Posterior cingulate gyrus (tissue), 11 donors: ENCODE measurements at regions not wholly inside any gene's neighbourhood (a gene's known extent, or its start where the extent isn't known, plus 50 kb on each side); places are given as distances from the start of the nearest gene placed in this dataset.

Experiments used
- DNase-seq, 10 donors: peaks; one replicate each; pipeline versions ENCODE4 v3.0.0 to v3.0.0-alpha.2; 2020 to 2021; ENCODE audit warnings: mixed read lengths in 3 of 10
- intact Hi-C: fragments of 100-400 bp; cut with DNase I; formaldehyde crosslinking; loops from one replicate; pipeline ENCODE4 v1.15.1; 2023

DNA sequence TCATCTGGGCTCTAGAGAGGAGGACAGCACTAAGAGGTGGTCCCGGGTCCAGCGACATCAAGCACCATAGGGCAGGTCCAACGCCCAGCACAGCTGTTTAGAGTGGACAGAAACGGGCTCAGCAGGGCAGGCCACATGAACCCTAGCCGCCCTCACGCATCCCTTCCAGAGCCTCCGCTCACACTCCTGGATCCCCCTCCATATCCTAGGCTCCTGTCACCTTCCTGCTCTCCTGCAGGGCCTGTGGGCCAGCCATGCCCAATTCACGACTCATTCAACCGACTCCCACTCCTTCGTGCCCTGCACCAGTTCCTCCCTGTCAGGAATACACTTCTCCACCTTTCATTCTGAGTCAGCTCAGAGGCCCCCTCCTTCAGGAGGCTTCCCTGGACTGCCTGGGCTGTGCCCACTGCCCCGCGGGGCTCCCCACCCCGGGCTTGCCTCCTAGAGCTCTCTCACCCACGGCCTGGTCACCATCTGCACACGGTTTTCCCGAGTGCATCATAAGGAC lies 90.2 kb downstream of the LINGO1 start:
- intact Hi-C loops = loop anchor here (1.0 to 5.0 kb wide), 4 partner anchors 45 to 423 kb away; no protein-coding TSS in a partner anchor
- DNase-seq = peak in 2 of 10 donors; percentile 59 to 62

DNA sequence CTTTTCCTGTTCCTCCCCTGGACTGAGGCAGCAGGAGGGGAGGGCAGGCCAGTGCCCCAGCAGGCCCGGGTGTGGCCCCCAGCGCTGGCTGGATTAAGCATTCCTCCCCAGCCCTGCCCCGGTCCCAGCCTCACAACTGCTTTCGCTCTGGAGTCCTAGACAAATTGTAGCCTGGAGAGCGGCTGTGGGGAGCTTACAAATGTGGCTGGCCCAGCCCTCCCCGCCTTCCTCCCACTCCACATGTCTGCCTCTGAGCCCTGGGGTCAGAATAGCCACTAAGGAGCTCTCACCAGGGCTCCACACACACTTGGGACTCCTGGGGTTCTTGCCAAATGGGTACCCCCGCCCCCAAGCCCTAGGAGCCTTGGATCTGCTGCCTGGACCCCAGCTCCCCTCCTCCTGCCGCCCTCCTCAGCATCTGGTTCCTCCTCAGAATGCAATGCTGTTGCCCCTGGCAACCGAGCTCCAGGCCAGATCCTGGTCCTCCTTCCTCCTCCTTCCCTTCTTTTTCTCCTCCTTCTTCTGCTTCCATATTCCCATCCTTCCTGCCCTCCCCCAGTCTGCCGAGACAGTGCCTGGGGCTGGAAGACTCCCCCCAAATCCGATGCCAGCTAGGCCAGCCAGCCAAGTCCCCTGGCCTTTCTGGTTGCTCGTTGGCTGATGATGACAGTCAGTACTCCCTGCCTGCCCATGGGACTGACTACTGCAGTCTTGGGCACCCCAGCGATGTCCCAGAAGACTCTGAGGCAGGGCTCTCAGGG lies 91.1 kb downstream of the LINGO1 start:
- DNase-seq = peak in 9 of 10 donors; percentile 49 to 95 (median 65)
- intact Hi-C loops = loop anchor here (5.0 kb wide), 1 partner anchor 124 kb away; no protein-coding TSS in a partner anchor

DNA sequence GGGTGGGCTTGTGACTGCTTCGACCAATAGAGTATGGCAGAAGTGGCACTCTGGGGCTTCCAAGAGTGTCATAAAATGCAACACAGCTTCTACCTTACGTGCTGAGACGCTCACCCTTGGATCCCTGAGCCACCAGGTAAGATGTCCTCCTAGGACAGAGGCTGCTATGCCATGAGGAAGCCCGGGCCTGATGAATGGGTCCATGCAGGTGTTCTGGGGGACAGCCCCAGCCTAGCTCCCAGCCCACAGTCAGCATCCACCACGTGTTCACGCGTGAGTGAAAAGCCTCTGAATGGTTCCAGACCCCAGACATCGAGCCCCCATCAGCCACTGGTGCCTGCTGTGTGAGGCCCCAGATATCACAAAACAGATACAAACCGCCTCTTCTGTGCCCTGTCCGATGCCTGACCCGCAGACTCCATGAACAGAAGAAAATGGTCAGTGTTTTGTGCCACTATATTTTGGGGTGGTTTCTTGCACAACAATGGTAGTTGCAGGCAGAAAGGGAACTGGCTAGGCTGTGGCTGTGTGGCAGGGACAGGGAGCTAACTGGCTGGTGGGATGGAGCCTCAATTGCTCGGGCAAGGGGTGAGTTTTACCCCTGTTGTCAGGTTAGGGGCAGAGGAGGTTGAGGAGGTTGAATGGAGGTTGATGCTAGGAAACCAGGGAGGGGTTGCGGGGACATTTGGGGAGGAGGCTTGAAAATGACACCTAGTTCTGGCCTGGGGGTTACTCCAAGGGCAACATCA lies 92.2 kb downstream of the LINGO1 start:
- intact Hi-C loops = loop anchor here (5.0 kb wide), 1 partner anchor 123 kb away; no protein-coding TSS in a partner anchor
- DNase-seq = peak in 1 of 10 donors; percentile 74

DNA sequence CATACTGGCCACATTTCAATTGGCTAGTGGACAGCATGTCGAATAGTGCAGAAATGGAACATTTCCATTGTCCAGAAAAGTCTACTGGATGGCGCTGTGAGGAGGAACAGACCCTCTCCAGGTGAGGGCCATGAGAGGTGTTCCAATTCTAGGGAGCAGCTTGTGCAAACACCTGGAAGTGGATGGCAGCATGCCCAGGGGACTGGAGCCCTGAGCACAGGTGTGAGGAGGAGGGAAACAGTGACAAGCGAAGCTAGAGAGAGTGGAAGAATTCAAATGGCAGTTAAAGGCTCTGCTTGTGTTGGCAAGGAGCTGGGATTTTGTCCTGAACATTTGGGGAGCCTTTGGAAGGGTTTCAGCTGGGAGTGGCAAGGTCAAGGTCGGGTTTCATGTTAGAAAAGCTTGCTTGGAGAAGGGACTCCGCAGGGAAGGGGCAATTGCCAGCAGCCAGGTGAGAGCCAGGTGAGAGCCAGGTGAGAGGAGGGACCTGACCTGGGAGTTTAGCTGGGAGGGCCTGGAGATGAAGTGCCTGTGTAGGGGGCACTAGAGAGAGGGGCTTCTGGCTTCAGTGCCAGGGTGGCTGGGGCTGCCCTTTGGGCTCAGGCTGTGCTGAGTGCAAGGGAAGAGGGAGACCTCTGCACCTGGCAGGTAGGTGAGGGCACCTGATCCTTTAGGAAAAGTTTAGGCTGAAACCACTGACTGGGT lies 93.8 kb downstream of the LINGO1 start:
- intact Hi-C loops = no loop called here
- DNase-seq = peak in 2 of 10 donors; percentile 16 to 80

DNA sequence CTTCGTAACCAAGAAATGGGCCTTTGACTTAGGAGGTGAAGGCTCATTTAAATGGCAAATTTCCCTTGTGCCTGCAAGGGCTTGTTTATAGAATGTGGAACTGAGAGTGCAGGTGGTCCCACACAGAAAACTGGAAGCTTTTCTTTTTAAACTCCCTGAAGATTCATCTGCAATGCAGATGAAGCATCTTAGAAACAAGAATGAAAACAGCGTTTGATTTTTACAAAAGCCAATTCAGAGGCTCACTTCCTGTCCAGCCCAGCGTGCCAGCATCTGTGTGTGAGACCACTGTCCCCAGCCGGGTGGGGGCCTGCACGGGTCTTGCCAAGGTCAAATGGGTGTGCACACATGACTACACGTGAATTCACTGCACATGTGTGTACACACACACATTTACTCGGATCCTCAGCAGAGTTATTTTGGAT lies 94.7 kb downstream of the LINGO1 start:
- intact Hi-C loops = no loop called here
- peak in 6 of 10 donors; percentile 43 to 90 (median 61) for DNase-seq

DNA sequence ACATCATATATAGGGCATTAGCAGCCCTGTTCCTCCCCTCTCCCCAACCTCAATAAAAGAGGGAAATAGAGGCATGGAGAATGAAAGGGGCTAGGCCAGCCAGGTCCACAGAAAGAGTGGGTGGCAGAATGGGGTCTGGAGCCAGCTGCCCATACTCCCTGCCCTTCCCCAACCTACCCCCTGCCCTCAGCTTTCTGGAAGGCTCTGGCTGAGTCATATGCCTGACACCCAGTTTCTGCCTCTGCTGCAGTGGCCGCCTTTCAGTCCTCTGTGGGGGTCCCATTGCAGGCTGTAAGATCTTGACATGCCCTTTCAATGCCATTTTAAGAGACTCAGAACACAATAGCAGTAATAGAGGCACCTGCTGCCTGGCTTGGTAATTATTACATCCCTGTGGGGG lies 95.7 kb downstream of the LINGO1 start:
- peak in 1 of 10 donors; percentile 13 for DNase-seq
- intact Hi-C loops = no loop called here

DNA sequence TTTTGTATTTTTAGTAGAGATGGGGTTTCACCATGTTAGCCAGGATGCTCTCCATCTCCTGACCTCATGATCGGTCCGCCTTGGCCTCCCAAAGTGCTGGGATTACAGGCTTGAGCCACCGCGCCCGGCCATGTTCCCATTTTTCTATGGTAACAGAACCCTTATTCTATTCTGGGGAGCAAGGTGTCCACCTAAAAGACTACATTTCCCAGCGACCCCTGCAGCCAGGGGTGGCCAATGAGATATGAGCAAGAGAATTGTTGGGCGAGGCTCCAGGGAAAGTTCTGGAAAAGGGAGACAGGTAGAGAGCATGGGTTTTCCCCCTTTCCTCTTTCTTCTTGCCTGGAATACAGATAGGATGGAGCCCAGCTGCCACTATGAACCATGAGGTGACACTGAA lies 96.9 kb downstream of the LINGO1 start:
- intact Hi-C loops = no loop called here
- peak in 3 of 10 donors; percentile 5 to 74 (median 27) for DNase-seq
